Heart left ventricle (tissue), 16 donors: ENCODE measurements at regions not wholly inside any gene's neighbourhood (a gene's known extent, or its start where the extent isn't known, plus 50 kb on each side); places are given as distances from the start of the nearest gene placed in this dataset.
A peak's percentile ranks its signal among the peaks of the same experiment; 100 is the strongest.

Experiments used
- ATAC-seq, 4 donors: fragments of 200-7000 bp; cut with Tn5 transposase; one replicate each; pipeline ENCODE4 v1.9.1; 2020 to 2022; ENCODE audit warnings: moderate library complexity in 4 of 4, mild to moderate bottlenecking in 3 of 4, moderate number of reproducible peaks in 1 of 4
- DNase-seq, 5 donors: peaks; one replicate each; pipeline ENCODE4 v3.0.0-alpha.2; 2020
- H3K27ac ChIP-seq, 12 donors: fragments of 200-600 bp; sonication (generic) in 4 of 12; one replicate each; pipeline versions ENCODE4 v1.5.0 to v1.8.0; 2016 to 2022; ENCODE audit warnings: mild to moderate bottlenecking in 2 of 12
- H3K27me3 ChIP-seq, 9 donors: fragments of 200-600 bp; sonication (generic) in 2 of 9; one replicate each; pipeline versions ENCODE4 v1.5.1 to v1.8.0; 2016 to 2022; ENCODE audit warnings: mild to moderate bottlenecking in 3 of 9
- H3K36me3 ChIP-seq, 9 donors: fragments of 200-600 bp; sonication (generic) in 2 of 9; one replicate each; pipeline versions ENCODE4 v1.5.0 to v1.8.0; 2018 to 2022; ENCODE audit warnings: mild to moderate bottlenecking in 2 of 9
- H3K4me1 ChIP-seq, 12 donors: fragments of 200-600 bp; sonication (generic) in 4 of 12; one replicate each; pipeline versions ENCODE4 v1.5.0 to v1.8.0; 2016 to 2022; ENCODE audit warnings: mild to moderate bottlenecking in 3 of 12
- H3K4me3 ChIP-seq, 12 donors: fragments of 200-600 bp; sonication (generic) in 4 of 12; one replicate each; pipeline versions ENCODE4 v1.5.0 to v1.8.0; 2017 to 2022; ENCODE audit warnings: mild to moderate bottlenecking in 9 of 12, moderate library complexity in 4 of 12
- H3K9me3 ChIP-seq, 12 donors: fragments of 200-600 bp; sonication (generic) in 4 of 12; one replicate each; pipeline versions ENCODE4 v1.5.0 to v1.8.0; 2016 to 2022; ENCODE audit warnings: mild to moderate bottlenecking in 1 of 12
- POLR2A ChIP-seq, 2 donors: fragments of 450-650 bp; IDR thresholded peaks; one replicate each; pipeline ENCODE4 v1.6.1; 2017; ENCODE audit warnings: antibody characterized with exemption in 2 of 2, mild to moderate bottlenecking in 2 of 2, moderate library complexity in 2 of 2
- WGBS, 4 donors: extraction: QIAGEN DNeasy Blood & Tissue Kit in 2 of 4; methylation state at CpG; one replicate each; pipeline versions ENCODE4 v1.1.5 to v1.1.7; 2013 to 2018; 5-methylcytosine and 5-hydroxymethylcytosine counted together
- intact Hi-C, 10 donors: fragments of 100-400 bp; cut with DNase I; formaldehyde crosslinking; loops; one replicate each; pipeline versions ENCODE4 v1.11.1 to v1.14.2; 2022
- TF ChIP-seq, protein P1 (sequence below), 12 donors: fragments of 200-600 bp; sonication (generic) in 4 of 12; IDR thresholded peaks; one replicate each; pipeline versions ENCODE4 v1.5.0 to v1.8.0; 2018 to 2022; ENCODE audit warnings: antibody characterized with exemption in 12 of 12, mild to moderate bottlenecking in 5 of 12
- donor health status: ischemic (EF 13 %, LVEDD 7.1; RV severe dilation, severe dysfunction).
- donor health status: healthy with polysubstance abuse.
- donor health status: DM: no; HTN: yes; CAD: no.
- donor health status: DM: no; HTN: no; CAD: no.
- donor health status: ischemic (EF 25% LVEDD 6.9; RV normal size, moderate dysfunction).
- donor health status: ischemic (EF 25% LVEDD 5.7; RV mildly dilated, moderate dysfunction).
- donor health status: healthy.
- donor health status: DM: yes; HTN: yes; CAD: no.
- donor health status: ischemic (EF 35%, LVEDD 5.7; RV mildly dilated, moderate dysfunction).
- donor health status: nonischemic (EF 11% LVEDD 7.7; RV severe dilation, severe dysfunction).
- donor health status: DM: yes; HTN: yes; CAD: no.
- donor health status: PGD.
- donor health status: ischemic (EF 29% LVEDD 5.4; RV normal size, mild dysfunction).
- donor health status: nonischemic (EF 23%, LVEDD 6.1; RV moderate dilation, normal function).

DNA sequence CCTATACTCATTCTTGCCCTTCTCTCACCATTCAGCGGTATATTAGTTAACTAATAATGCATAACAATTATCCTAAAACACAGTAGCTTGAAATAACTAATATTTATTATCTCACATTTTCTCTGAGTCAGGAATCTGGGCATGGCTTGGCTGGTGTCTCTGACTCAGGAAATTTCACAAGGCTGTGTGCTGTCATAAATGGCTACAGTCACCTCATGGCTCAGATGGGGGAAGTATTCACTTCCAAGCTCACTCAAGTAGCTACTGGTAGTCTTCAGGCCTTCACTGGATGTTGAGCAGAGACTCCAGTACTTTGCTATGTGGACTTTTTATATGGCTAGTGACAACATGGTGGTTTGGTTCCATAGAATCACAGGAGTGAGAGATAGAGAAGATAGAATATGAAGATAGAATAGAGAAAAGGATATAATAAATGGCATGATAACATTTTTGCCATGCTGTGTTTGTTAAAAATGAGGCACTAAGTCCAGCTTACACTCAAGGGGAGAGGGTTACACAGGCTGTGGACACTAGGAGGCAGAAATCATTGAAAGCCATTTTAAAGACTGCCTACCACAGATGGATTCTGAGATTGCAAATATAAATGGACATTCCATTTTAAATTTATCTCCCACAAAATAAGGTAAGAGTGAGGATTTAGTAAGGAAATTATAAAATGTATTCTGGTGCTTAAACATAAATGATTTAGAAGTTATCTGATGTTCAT lies 997.8 kb upstream of the CHORDC1 start:
- WGBS, 4 donors: 0 to 3% (median 1%) methylated on average over 1 of the region's 1 CpG
- H3K27ac ChIP-seq: peak overlapping the region in 6 of 12 donors; percentile 27 to 65 (median 60)
- intact Hi-C loops: no loop called here

DNA sequence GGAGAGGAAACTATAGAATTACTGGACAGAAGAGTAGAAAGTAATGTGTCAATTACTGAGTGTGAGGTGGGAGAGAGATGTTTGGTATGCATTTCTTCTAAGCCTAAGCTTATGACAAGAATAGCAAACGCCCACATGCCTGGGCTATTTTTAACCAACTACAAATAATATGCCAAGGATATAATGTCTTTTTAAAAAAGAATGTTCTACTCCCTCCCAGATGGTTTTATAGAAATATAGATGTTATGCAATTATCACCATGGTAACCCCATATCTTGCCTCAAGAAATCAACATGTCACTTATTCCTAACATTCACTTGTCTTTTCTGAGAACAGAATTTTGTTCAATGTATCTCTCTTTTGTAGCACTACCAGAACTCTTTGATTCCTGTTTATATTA lies 996.7 kb upstream of the CHORDC1 start:
- peaks cover 0 to 21% (median 5%) of the 10 kb centered on the region in 12 donors for H3K4me1 ChIP-seq
- intact Hi-C loops: no loop called here
- peak overlapping the region in 11 of 12 donors; percentile 19 to 65 (median 44) for H3K27ac ChIP-seq
- DNase-seq (no peak), ATAC-seq (peak in 2 of 4 donors; percentile 65 to 78)
- WGBS, 4 donors: 7 to 25% (median 9%) methylated on average over 1 of the region's 1 CpG
- no peaks in the 10 kb centered on the region for H3K9me3 ChIP-seq
- no peak overlapping the region for H3K4me3 ChIP-seq
- no peak for TF ChIP-seq POLR2A (IDR thresholded peaks at IDR 0.05)
- TF ChIP-seq, protein P1, sequence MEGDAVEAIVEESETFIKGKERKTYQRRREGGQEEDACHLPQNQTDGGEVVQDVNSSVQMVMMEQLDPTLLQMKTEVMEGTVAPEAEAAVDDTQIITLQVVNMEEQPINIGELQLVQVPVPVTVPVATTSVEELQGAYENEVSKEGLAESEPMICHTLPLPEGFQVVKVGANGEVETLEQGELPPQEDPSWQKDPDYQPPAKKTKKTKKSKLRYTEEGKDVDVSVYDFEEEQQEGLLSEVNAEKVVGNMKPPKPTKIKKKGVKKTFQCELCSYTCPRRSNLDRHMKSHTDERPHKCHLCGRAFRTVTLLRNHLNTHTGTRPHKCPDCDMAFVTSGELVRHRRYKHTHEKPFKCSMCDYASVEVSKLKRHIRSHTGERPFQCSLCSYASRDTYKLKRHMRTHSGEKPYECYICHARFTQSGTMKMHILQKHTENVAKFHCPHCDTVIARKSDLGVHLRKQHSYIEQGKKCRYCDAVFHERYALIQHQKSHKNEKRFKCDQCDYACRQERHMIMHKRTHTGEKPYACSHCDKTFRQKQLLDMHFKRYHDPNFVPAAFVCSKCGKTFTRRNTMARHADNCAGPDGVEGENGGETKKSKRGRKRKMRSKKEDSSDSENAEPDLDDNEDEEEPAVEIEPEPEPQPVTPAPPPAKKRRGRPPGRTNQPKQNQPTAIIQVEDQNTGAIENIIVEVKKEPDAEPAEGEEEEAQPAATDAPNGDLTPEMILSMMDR (IDR thresholded peaks at IDR 0.05): no peak
- no peaks in the 10 kb centered on the region for H3K36me3 ChIP-seq
- H3K27me3 ChIP-seq: no peaks in the 10 kb centered on the region

More for the DNA sequence above, 997.8 kb upstream of the CHORDC1 start:
- ATAC-seq (peak in 2 of 4 donors; percentile 31 to 68), DNase-seq (no peak)
- H3K9me3 ChIP-seq: peaks cover 0 to 7% (median 0%) of the 10 kb centered on the region in 12 donors
- H3K36me3 ChIP-seq: no peaks in the 10 kb centered on the region
- peaks cover 0 to 21% (median 5%) of the 10 kb centered on the region in 12 donors for H3K4me1 ChIP-seq
- no peaks in the 10 kb centered on the region for H3K27me3 ChIP-seq
- TF ChIP-seq, protein P1 (IDR thresholded peaks at IDR 0.05): no peak
- no peak for TF ChIP-seq POLR2A (IDR thresholded peaks at IDR 0.05)
- no peak overlapping the region for H3K4me3 ChIP-seq

DNA sequence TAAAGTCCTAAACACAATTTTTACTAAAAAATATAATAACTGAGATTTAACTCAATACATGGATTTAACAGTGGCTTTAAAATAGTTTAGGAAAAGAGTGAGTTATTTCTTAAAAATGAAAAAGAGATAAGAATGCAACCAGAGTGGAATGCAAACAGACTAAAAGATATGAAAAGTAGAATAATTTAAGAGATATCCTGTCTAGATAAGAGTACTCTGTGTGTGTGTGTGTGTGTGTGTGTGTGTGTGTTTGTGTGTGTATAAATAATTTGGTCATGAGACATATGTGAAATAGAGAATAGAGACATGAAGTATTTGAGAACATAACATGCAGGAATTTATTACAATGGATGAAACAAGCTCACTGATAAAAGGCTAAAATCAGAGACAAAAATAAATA lies 986.9 kb upstream of the CHORDC1 start:
- ATAC-seq (no peak), DNase-seq (no peak)
- TF ChIP-seq, protein P1 (IDR thresholded peaks at IDR 0.05): no peak
- Histone ChIP-seq H3K4me3 (no peak overlapping the region), H3K27me3 (no peaks in the 10 kb centered on the region), H3K36me3 (no peaks in the 10 kb centered on the region), H3K27ac (no peak overlapping the region), H3K4me1 (no peaks in the 10 kb centered on the region), H3K9me3 (no peaks in the 10 kb centered on the region)
- intact Hi-C loops: no loop called here

DNA sequence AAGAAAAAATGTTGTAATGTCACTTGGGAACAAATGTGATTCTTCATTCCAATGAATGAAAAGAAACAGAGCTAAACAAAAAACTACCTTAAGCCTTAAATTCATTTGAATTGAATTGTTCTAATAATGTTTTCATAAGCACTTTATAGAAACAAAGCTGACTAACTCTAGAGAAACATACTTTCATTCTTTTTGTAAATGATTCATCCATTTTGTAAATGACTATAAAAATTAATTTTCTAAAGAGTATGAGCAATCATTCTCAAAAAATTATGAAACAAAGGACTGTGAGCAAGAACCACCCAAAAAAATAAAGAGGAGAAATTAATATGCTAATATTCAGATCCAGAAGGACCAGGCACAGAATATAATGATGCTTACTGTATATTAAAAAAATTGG lies 986.5 kb upstream of the CHORDC1 start:
- no peak for TF ChIP-seq POLR2A (IDR thresholded peaks at IDR 0.05)
- TF ChIP-seq, protein P1 (IDR thresholded peaks at IDR 0.05): no peak
- Histone ChIP-seq H3K27me3 (no peaks in the 10 kb centered on the region), H3K36me3 (no peaks in the 10 kb centered on the region), H3K4me3 (no peak overlapping the region), H3K9me3 (no peaks in the 10 kb centered on the region), H3K4me1 (no peaks in the 10 kb centered on the region), H3K27ac (no peak overlapping the region)
- ATAC-seq (no peak), DNase-seq (no peak)
- intact Hi-C loops: no loop called here
